ENCODE measurements at regions not wholly inside any gene's neighbourhood (a gene's known extent, or its start where the extent isn't known, plus 50 kb on each side); places are given as distances from the start of the nearest gene placed in this dataset.

DNA sequence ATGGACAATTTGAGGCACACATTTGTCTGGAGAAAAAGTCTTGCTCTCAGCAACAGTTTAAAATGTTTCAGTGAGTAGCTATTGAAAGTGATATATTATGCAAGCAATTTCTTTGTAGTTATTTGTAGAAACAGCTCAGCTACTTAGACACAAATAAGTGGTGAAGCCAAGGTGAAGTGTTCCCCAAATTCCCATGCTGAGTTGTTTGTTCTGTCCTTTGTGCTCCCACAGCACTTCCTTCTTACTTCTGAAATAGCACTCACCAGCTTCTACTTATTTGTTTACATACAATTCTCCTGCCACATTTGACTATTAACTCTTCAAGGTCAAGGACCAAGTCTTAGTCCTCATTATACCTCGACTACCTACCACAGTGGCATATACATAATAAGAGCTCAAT is 638.6 kb upstream of the LRRC4C start:
- ChIA-PET POLR2A (no interaction called here), CTCF (no interaction called here)
- Histone ChIP-seq H3K4me3 (ENCODE audit: low read depth, low read length) (no peak overlapping the region), H3K27me3 (ENCODE audit: control insufficient read depth, insufficient read depth, low read length) (no peaks in the 10 kb centered on the region), H3K9me3 (ENCODE audit: control insufficient read depth, insufficient read depth, low read length) (no peaks in the 10 kb centered on the region; the same call in 1 of the 2 replicates), H3K27ac (ENCODE audit: low read depth, low read length) (no peak overlapping the region)
- TF ChIP-seq, protein P1, sequence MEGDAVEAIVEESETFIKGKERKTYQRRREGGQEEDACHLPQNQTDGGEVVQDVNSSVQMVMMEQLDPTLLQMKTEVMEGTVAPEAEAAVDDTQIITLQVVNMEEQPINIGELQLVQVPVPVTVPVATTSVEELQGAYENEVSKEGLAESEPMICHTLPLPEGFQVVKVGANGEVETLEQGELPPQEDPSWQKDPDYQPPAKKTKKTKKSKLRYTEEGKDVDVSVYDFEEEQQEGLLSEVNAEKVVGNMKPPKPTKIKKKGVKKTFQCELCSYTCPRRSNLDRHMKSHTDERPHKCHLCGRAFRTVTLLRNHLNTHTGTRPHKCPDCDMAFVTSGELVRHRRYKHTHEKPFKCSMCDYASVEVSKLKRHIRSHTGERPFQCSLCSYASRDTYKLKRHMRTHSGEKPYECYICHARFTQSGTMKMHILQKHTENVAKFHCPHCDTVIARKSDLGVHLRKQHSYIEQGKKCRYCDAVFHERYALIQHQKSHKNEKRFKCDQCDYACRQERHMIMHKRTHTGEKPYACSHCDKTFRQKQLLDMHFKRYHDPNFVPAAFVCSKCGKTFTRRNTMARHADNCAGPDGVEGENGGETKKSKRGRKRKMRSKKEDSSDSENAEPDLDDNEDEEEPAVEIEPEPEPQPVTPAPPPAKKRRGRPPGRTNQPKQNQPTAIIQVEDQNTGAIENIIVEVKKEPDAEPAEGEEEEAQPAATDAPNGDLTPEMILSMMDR (IDR thresholded peaks at IDR 0.05; ENCODE audit: low read depth, low read length): no peak
- DNase-seq (ENCODE audit: low read depth, low spot score): no peak

DNA sequence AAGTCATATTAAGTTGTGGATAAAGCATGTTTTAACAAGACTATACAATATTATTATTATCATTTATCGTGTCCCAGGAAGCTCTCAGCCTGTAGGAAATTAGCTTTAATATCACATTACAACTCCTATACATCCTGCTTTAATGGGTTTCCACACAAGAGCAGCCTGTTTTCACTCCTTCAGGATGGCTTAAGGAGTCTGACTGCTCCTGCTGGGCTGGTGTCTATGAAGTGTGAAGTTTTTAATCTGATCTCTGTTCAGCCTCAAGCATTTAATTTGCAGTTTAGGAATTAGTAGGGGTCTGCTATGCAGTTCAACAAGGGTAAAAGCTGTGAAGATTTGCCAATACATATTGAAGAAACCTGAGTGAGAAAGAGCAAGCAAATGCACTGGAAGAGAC is 653.4 kb upstream of the LRRC4C start:
- Histone ChIP-seq H3K27me3 (ENCODE audit: control insufficient read depth, insufficient read depth, low read length) (no peaks in the 10 kb centered on the region), H3K4me3 (ENCODE audit: low read depth, low read length) (no peak overlapping the region), H3K27ac (ENCODE audit: low read depth, low read length) (no peak overlapping the region), H3K9me3 (ENCODE audit: control insufficient read depth, insufficient read depth, low read length) (no peaks in the 10 kb centered on the region)
- TF ChIP-seq, protein P1 (IDR thresholded peaks at IDR 0.05; ENCODE audit: low read depth, low read length): no peak
- POLR2A ChIA-PET: no interaction called here
- CTCF ChIA-PET: no interaction called here
- no peak for DNase-seq (ENCODE audit: low read depth, low spot score)

DNA sequence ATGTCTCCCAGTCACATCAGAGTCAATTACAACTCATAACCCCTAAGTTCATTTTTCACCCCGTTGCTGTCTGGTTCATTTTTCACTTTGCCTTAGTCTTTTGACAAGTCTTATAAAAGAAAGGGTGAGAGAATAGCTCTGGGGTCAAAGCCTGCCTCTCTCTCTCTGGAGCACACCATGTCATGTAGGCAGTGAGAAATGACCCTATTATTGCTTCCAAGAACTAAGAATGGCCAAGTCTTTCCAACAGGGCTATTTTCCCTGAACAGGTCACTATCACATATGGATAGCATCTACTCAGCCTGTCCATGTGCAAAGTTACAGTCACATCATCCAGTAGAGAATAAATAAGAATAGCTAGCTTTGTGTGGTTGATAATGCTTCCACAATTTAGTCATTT is 655.5 kb upstream of the LRRC4C start:
- POLR2A ChIA-PET: no interaction called here
- CTCF ChIA-PET: no interaction called here
- Histone ChIP-seq H3K27me3 (ENCODE audit: control insufficient read depth, insufficient read depth, low read length) (no peaks in the 10 kb centered on the region), H3K27ac (ENCODE audit: low read depth, low read length) (no peak overlapping the region), H3K9me3 (ENCODE audit: control insufficient read depth, insufficient read depth, low read length) (no peaks in the 10 kb centered on the region), H3K4me3 (ENCODE audit: low read depth, low read length) (no peak overlapping the region)
- DNase-seq (ENCODE audit: low read depth, low spot score): no peak
- TF ChIP-seq, protein P1 (IDR thresholded peaks at IDR 0.05; ENCODE audit: low read depth, low read length): no peak

DNA sequence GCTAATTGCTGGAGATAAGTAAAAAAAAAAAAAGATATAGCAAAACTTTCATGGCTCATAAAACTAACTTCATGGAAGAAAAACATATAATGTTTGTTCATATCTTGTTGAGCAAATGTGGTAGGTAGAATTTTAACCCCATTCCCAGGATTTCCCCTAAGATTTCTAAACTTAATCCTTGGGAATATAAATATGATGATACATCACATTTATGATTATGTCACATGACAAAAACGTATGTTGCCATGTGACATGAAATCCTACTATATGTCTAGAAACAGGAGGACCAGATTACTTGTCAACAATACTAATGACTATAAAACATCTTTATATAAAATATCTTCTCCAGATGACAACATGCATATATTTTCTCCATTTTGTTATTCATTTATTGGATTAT is 679.0 kb upstream of the LRRC4C start:
- TF ChIP-seq, protein P1 (IDR thresholded peaks at IDR 0.05; ENCODE audit: low read depth, low read length): no peak
- H3K27ac ChIP-seq (ENCODE audit: low read depth, low read length): no peak overlapping the region
- H3K9me3 ChIP-seq (ENCODE audit: control insufficient read depth, insufficient read depth, low read length): peaks cover 3% of the 10 kb centered on the region; the same call in 1 of the 2 replicates
- no peaks in the 10 kb centered on the region for H3K27me3 ChIP-seq (ENCODE audit: control insufficient read depth, insufficient read depth, low read length)
- no peak for DNase-seq (ENCODE audit: low read depth, low spot score)
- POLR2A ChIA-PET: no interaction called here
- CTCF ChIA-PET: no interaction called here
- H3K4me3 ChIP-seq (ENCODE audit: low read depth, low read length): no peak overlapping the region

DNA sequence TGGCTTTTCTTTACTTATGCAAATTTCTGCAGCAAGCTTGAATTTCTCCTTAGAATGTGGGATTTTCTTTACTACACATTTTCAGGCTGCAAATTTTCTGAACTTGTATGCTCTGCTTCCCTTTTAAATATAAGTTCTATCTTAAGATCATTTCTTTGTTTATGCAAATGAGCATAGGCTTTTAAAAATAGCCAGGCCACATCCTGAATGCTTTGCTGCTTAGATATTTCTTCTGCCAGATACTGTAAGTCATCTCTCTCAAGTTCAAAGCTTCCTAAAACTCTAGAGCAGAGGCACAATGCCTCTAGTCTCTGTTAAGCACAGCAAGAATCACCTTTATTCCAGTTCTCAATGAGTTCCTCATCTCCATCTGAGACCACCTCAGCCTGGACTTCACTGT is 685.9 kb upstream of the LRRC4C start:
- no peak overlapping the region for H3K4me3 ChIP-seq (ENCODE audit: low read depth, low read length)
- DNase-seq (ENCODE audit: low read depth, low spot score): no peak
- TF ChIP-seq, protein P1 (IDR thresholded peaks at IDR 0.05; ENCODE audit: low read depth, low read length): no peak
- POLR2A ChIA-PET: no interaction called here
- H3K27ac ChIP-seq (ENCODE audit: low read depth, low read length): no peak overlapping the region
- no peaks in the 10 kb centered on the region for H3K27me3 ChIP-seq (ENCODE audit: control insufficient read depth, insufficient read depth, low read length)
- CTCF ChIA-PET: no interaction called here
- peaks cover 10% of the 10 kb centered on the region for H3K9me3 ChIP-seq (ENCODE audit: control insufficient read depth, insufficient read depth, low read length)
